GM12878 (cell line): ENCODE measurements at regions not wholly inside any gene's neighbourhood (a gene's known extent, or its start where the extent isn't known, plus 50 kb on each side); places are given as distances from the start of the nearest gene placed in this dataset.

ENCODE experiments used
- ATAC-seq: fragments of 200-7000 bp; cut with Tn5 transposase; 3 replicates; pipeline ENCODE4 v1.9.1; 2020; ENCODE audit warnings: mild to moderate bottlenecking, moderate library complexity
- BruUV-seq: library from RNA; stranded (reverse); fragments of 400-500 nt; replicated peaks from 2 replicates; lab custom pipeline; 2021; lab: Mats Ljungman, UMichigan
- CTCF ChIA-PET: fragments of 300-600 bp; sonication (Branson Sonifier 250); formaldehyde crosslinking; extraction: SDS; loops from one replicate; lab custom pipeline; 2021; ENCODE audit warnings: inconsistent platforms; lab: Yijun Ruan, JAX
- POLR2A ChIA-PET: fragments of 350-600 bp; formaldehyde crosslinking; extraction: SDS; loops from one replicate; lab custom pipeline; 2021; ENCODE audit warnings: inconsistent platforms; lab: Charles Lee
- RAD21 ChIA-PET: fragments of 300-600 bp; sonication (Branson Sonifier 250); formaldehyde crosslinking; loops from one replicate; lab custom pipeline; 2023; ENCODE audit warnings: antibody characterized with exemption; ENCODE audit not compliant: unreplicated experiment; lab: Charles Lee
- SMC1A ChIA-PET: fragments of 300-600 bp; sonication (Branson Sonifier 250); formaldehyde crosslinking; loops from one replicate; lab custom pipeline; 2023; ENCODE audit not compliant: unreplicated experiment, uncharacterized antibody; lab: Charles Lee
- DNase-seq: peaks from one replicate; pipeline ENCODE4 v3.0.0-alpha.2; 2011; ENCODE audit warnings: low read depth, low spot score
- FAIRE-seq: peaks from 3 replicates; lab custom pipeline; 2011; peaks lifted over from hg19 to GRCh38; lab: Jason Lieb, UNC
- H2AFZ ChIP-seq: 2 replicates; pipeline ENCODE4 v1.6.0; 2011; ENCODE audit warnings: low read depth, low read length, control low read depth; ENCODE audit not compliant: control insufficient read depth
- H3K27ac ChIP-seq: 2 replicates; pipeline ENCODE4 v1.5.1; 2011; ENCODE audit warnings: control low read depth; ENCODE audit not compliant: control insufficient read depth, insufficient read depth
- H3K27me3 ChIP-seq, 2 experiments: replicated peaks in 1 of 2; 2 replicates each; pipeline versions ENCODE4 v1.6.0 to v1.6.1; 2011; ENCODE audit warnings: low read length in 1 of 2; ENCODE audit not compliant: control insufficient read depth in 2 of 2, insufficient read depth in 2 of 2
- H3K36me3 ChIP-seq, 2 experiments: 2 replicates each; pipeline ENCODE4 v1.5.1; 2011; ENCODE audit warnings: low read length in 1 of 2; ENCODE audit not compliant: control insufficient read depth in 2 of 2, insufficient read depth in 2 of 2
- H3K4me1 ChIP-seq: 2 replicates; pipeline ENCODE4 v1.6.1; 2011; ENCODE audit warnings: mild to moderate bottlenecking, low read length, moderate library complexity, mixed read lengths; ENCODE audit not compliant: control insufficient read depth, insufficient read depth
- H3K4me2 ChIP-seq: 2 replicates; pipeline ENCODE4 v1.6.0; 2011; ENCODE audit warnings: control low read depth; ENCODE audit not compliant: control insufficient read depth, insufficient read depth
- H3K4me3 ChIP-seq: fragments of 200-600 bp; sonication (generic); 2 replicates; pipeline ENCODE4 v1.5.1; 2016
- H3K79me2 ChIP-seq: 2 replicates; pipeline ENCODE4 v1.6.0; 2011; ENCODE audit warnings: low read length; ENCODE audit not compliant: control insufficient read depth, insufficient read depth
- H3K9ac ChIP-seq: 2 replicates; pipeline ENCODE4 v1.8.0; 2011; ENCODE audit warnings: low read length, control low read depth, mixed read lengths; ENCODE audit not compliant: control insufficient read depth, insufficient read depth
- H3K9me3 ChIP-seq: replicated peaks from 3 replicates; pipeline ENCODE4 v1.5.1; 2011; ENCODE audit warnings: mild to moderate bottlenecking, low read length; ENCODE audit not compliant: control insufficient read depth, insufficient read depth
- H4K20me1 ChIP-seq: 2 replicates; pipeline ENCODE4 v1.6.0; 2011; ENCODE audit not compliant: control insufficient read depth, insufficient read depth
- IRF4 ChIP-seq: IDR thresholded peaks from 2 replicates; pipeline ENCODE4 v1.6.1; 2011; ENCODE audit warnings: low read depth, low read length
- KDM1A ChIP-seq: fragments of 200-600 bp; sonication (generic); IDR thresholded peaks from 2 replicates; pipeline ENCODE4 v1.6.1; 2016; ENCODE audit warnings: borderline replicate concordance
- SRF ChIP-seq, 2 experiments: IDR thresholded peaks; 2 replicates each; pipeline ENCODE4 v1.6.1; 2011; ENCODE audit warnings: low read depth in 2 of 2, low read length in 2 of 2, mild to moderate bottlenecking in 1 of 2, moderate library complexity in 1 of 2
- SUPT20H ChIP-seq: IDR thresholded peaks from 2 replicates; pipeline ENCODE4 v1.6.1; 2011; ENCODE audit warnings: low read depth, mild to moderate bottlenecking, low read length, moderate library complexity, borderline replicate concordance; ENCODE audit not compliant: control insufficient read depth
- ZBED1 ChIP-seq: IDR thresholded peaks from 2 replicates; pipeline ENCODE4 v1.6.1; 2016; ENCODE audit warnings: borderline replicate concordance
- ZNF274 ChIP-seq: IDR thresholded peaks from one replicate; pipeline ENCODE4 v1.8.0; 2011; ENCODE audit not compliant: insufficient read length, insufficient read depth
- WGBS: methylation state at CpG from one replicate; pipeline ENCODE4 v1.1.6; 2016; ENCODE audit warnings: low lambda C conversion rate; ENCODE audit not compliant: insufficient replicate concordance, insufficient coverage; ENCODE audit errors: missing lambda C conversion rate; 5-methylcytosine and 5-hydroxymethylcytosine counted together
- in situ Hi-C: fragments of 300-500 bp; cut with MboI; formaldehyde crosslinking; loops from 9 replicates; pipeline ENCODE4 v1.14.3; 2018; ENCODE audit warnings: mixed read lengths
- intact Hi-C: fragments of 100-400 bp; cut with micrococcal nuclease; formaldehyde crosslinking; loops from one replicate; pipeline ENCODE4 v1.14.2; 2022; ENCODE audit not compliant: unreplicated experiment
- TF ChIP-seq, protein P1 (sequence below): fragments of 450-650 bp; conservative IDR thresholded peaks from 2 replicates; pipeline ENCODE4 v1.6.1; 2017; ENCODE audit warnings: mild to moderate bottlenecking, moderate library complexity
- TF ChIP-seq, protein P2 (sequence below): fragments of 450-650 bp; IDR thresholded peaks from 2 replicates; pipeline ENCODE4 v1.6.1; 2017; ENCODE audit warnings: mild to moderate bottlenecking, low read depth, inconsistent platforms; ENCODE audit not compliant: poor library complexity, severe bottlenecking
- TF ChIP-seq, protein P3 (sequence below): IDR thresholded peaks from 2 replicates; pipeline ENCODE4 v1.6.1; 2011; ENCODE audit warnings: mild to moderate bottlenecking, low read depth, low read length, moderate library complexity; ENCODE audit not compliant: insufficient replicate concordance
- TF ChIP-seq, protein P4 (sequence below): fragments of 450-650 bp; IDR thresholded peaks from 2 replicates; pipeline ENCODE4 v1.6.1; 2016; ENCODE audit warnings: mild to moderate bottlenecking, moderate library complexity, borderline replicate concordance
- TF ChIP-seq, protein P5 (sequence below): IDR thresholded peaks from 2 replicates; pipeline ENCODE4 v1.6.1; 2012; ENCODE audit warnings: mild to moderate bottlenecking, low read depth, low read length

DNA sequence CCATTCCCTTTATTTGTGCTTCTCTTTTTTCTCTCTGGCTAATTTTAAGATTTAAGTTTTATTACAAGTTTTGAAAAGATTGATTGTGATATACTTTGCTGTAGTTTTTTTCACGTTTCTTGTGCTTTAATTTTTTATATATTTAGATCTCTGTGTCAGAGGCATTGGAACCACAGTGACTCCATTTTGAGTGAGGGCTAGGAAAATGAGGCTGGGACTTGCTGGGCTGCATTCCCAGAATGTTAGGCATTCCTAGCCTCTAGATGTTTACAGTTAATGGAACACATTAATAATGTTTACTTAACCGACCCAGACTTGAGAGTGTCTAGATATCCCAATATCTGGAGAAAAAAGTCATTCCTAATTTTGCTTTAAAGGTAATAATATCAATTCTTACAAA is 939.4 kb downstream of the BRINP3 start:
- H3K4me3 ChIP-seq: no peak overlapping the region
- no TSS peak for BruUV-seq
- H3K36me3 ChIP-seq: no peaks in the 10 kb centered on the region
- ChIA-PET CTCF (no interaction called here), RAD21 (no interaction called here), POLR2A (no interaction called here), SMC1A (interaction anchor here (1.0 kb wide), 1 partner anchor 24 kb away, joined by 4 read pairs; no protein-coding TSS in a partner anchor)
- H3K9me3 ChIP-seq: no peaks in the 10 kb centered on the region
- H3K9ac ChIP-seq: no peak overlapping the region
- DNase-seq (no peak), FAIRE-seq (no peak), ATAC-seq (no peak)
- no peaks in the 10 kb centered on the region for H4K20me1 ChIP-seq
- H3K4me2 ChIP-seq: no peak overlapping the region
- no peaks in the 10 kb centered on the region for H3K27me3 ChIP-seq
- H3K27ac ChIP-seq: no peak overlapping the region
- no peaks in the 10 kb centered on the region for H3K4me1 ChIP-seq
- intact Hi-C loops (no loop called here), in situ Hi-C loops (no loop called here)
- no peaks in the 10 kb centered on the region for H3K79me2 ChIP-seq
- 0% methylated on average over 2 of the region's 2 CpGs for whole genome bisulfite sequencing
- H2AFZ ChIP-seq: no peak overlapping the region
- TF ChIP-seq, protein P1, sequence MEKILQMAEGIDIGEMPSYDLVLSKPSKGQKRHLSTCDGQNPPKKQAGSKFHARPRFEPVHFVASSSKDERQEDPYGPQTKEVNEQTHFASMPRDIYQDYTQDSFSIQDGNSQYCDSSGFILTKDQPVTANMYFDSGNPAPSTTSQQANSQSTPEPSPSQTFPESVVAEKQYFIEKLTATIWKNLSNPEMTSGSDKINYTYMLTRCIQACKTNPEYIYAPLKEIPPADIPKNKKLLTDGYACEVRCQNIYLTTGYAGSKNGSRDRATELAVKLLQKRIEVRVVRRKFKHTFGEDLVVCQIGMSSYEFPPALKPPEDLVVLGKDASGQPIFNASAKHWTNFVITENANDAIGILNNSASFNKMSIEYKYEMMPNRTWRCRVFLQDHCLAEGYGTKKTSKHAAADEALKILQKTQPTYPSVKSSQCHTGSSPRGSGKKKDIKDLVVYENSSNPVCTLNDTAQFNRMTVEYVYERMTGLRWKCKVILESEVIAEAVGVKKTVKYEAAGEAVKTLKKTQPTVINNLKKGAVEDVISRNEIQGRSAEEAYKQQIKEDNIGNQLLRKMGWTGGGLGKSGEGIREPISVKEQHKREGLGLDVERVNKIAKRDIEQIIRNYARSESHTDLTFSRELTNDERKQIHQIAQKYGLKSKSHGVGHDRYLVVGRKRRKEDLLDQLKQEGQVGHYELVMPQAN: no peak
- no peak for TF ChIP-seq ZNF274
- TF ChIP-seq, protein P2, sequence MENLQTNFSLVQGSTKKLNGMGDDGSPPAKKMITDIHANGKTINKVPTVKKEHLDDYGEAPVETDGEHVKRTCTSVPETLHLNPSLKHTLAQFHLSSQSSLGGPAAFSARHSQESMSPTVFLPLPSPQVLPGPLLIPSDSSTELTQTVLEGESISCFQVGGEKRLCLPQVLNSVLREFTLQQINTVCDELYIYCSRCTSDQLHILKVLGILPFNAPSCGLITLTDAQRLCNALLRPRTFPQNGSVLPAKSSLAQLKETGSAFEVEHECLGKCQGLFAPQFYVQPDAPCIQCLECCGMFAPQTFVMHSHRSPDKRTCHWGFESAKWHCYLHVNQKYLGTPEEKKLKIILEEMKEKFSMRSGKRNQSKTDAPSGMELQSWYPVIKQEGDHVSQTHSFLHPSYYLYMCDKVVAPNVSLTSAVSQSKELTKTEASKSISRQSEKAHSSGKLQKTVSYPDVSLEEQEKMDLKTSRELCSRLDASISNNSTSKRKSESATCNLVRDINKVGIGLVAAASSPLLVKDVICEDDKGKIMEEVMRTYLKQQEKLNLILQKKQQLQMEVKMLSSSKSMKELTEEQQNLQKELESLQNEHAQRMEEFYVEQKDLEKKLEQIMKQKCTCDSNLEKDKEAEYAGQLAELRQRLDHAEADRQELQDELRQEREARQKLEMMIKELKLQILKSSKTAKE: no peak
- TF ChIP-seq, protein P3, sequence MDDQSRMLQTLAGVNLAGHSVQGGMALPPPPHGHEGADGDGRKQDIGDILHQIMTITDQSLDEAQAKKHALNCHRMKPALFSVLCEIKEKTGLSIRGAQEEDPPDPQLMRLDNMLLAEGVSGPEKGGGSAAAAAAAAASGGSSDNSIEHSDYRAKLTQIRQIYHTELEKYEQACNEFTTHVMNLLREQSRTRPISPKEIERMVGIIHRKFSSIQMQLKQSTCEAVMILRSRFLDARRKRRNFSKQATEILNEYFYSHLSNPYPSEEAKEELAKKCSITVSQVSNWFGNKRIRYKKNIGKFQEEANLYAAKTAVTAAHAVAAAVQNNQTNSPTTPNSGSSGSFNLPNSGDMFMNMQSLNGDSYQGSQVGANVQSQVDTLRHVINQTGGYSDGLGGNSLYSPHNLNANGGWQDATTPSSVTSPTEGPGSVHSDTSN: no peak
- TF ChIP-seq SRF (IDR thresholded peaks at IDR 0.05; ENCODE audit: low read depth in 2 of 2, low read length in 2 of 2): no peak
- no peak for TF ChIP-seq IRF4
- TF ChIP-seq KDM1A: no peak
- TF ChIP-seq, protein P4, sequence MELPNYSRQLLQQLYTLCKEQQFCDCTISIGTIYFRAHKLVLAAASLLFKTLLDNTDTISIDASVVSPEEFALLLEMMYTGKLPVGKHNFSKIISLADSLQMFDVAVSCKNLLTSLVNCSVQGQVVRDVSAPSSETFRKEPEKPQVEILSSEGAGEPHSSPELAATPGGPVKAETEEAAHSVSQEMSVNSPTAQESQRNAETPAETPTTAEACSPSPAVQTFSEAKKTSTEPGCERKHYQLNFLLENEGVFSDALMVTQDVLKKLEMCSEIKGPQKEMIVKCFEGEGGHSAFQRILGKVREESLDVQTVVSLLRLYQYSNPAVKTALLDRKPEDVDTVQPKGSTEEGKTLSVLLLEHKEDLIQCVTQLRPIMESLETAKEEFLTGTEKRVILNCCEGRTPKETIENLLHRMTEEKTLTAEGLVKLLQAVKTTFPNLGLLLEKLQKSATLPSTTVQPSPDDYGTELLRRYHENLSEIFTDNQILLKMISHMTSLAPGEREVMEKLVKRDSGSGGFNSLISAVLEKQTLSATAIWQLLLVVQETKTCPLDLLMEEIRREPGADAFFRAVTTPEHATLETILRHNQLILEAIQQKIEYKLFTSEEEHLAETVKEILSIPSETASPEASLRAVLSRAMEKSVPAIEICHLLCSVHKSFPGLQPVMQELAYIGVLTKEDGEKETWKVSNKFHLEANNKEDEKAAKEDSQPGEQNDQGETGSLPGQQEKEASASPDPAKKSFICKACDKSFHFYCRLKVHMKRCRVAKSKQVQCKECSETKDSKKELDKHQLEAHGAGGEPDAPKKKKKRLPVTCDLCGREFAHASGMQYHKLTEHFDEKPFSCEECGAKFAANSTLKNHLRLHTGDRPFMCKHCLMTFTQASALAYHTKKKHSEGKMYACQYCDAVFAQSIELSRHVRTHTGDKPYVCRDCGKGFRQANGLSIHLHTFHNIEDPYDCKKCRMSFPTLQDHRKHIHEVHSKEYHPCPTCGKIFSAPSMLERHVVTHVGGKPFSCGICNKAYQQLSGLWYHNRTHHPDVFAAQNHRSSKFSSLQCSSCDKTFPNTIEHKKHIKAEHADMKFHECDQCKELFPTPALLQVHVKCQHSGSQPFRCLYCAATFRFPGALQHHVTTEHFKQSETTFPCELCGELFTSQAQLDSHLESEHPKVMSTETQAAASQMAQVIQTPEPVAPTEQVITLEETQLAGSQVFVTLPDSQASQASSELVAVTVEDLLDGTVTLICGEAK: no peak
- no peak for TF ChIP-seq ZBED1
- TF ChIP-seq, protein P5, sequence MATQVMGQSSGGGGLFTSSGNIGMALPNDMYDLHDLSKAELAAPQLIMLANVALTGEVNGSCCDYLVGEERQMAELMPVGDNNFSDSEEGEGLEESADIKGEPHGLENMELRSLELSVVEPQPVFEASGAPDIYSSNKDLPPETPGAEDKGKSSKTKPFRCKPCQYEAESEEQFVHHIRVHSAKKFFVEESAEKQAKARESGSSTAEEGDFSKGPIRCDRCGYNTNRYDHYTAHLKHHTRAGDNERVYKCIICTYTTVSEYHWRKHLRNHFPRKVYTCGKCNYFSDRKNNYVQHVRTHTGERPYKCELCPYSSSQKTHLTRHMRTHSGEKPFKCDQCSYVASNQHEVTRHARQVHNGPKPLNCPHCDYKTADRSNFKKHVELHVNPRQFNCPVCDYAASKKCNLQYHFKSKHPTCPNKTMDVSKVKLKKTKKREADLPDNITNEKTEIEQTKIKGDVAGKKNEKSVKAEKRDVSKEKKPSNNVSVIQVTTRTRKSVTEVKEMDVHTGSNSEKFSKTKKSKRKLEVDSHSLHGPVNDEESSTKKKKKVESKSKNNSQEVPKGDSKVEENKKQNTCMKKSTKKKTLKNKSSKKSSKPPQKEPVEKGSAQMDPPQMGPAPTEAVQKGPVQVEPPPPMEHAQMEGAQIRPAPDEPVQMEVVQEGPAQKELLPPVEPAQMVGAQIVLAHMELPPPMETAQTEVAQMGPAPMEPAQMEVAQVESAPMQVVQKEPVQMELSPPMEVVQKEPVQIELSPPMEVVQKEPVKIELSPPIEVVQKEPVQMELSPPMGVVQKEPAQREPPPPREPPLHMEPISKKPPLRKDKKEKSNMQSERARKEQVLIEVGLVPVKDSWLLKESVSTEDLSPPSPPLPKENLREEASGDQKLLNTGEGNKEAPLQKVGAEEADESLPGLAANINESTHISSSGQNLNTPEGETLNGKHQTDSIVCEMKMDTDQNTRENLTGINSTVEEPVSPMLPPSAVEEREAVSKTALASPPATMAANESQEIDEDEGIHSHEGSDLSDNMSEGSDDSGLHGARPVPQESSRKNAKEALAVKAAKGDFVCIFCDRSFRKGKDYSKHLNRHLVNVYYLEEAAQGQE: no peak
- no peak for TF ChIP-seq SUPT20H
